ENCODE measurements at regions not wholly inside any gene's neighbourhood (a gene's known extent, or its start where the extent isn't known, plus 50 kb on each side); places are given as distances from the start of the nearest gene placed in this dataset.

GRCh38 chr6:145026267-145026679 is 709.0 kb downstream of the EPM2A start:
- in situ Hi-C loops (cut with HindIII; ENCODE audit: low sequenced_read_pairs), result no loop called here

GRCh38 chr6:145028144-145028818 is 707.0 kb downstream of the EPM2A start:
- in situ Hi-C loops (cut with HindIII; ENCODE audit: low sequenced_read_pairs), result no loop called here

- in situ Hi-C loops (cut with HindIII; ENCODE audit: low sequenced_read_pairs), result no loop called here
Measured at GRCh38 chr6:145031001-145031400, 704.3 kb downstream of the EPM2A start.

- in situ Hi-C loops (cut with HindIII; ENCODE audit: low sequenced_read_pairs), result no loop called here
Measured at GRCh38 chr6:145031962-145032361, 703.4 kb downstream of the EPM2A start.

- in situ Hi-C loops (cut with HindIII; ENCODE audit: low sequenced_read_pairs), result no loop called here
Measured at GRCh38 chr6:145032562-145033145, 702.7 kb downstream of the EPM2A start.

- in situ Hi-C loops (cut with HindIII; ENCODE audit: low sequenced_read_pairs), result no loop called here
Measured at GRCh38 chr6:145034664-145035063, 700.7 kb downstream of the EPM2A start.

- in situ Hi-C loops (cut with HindIII; ENCODE audit: low sequenced_read_pairs), result no loop called here
Measured at GRCh38 chr6:145036236-145036635, 699.1 kb downstream of the EPM2A start.

- in situ Hi-C loops (cut with HindIII; ENCODE audit: low sequenced_read_pairs), result no loop called here
Measured at GRCh38 chr6:145036848-145037567, 698.3 kb downstream of the EPM2A start.

- in situ Hi-C loops (cut with HindIII; ENCODE audit: low sequenced_read_pairs), result no loop called here
Measured at GRCh38 chr6:145042559-145042958, 692.8 kb downstream of the EPM2A start.

- in situ Hi-C loops (cut with HindIII; ENCODE audit: low sequenced_read_pairs), result no loop called here
Measured at GRCh38 chr6:145043926-145044500, 691.3 kb downstream of the EPM2A start.

- in situ Hi-C loops (cut with HindIII; ENCODE audit: low sequenced_read_pairs), result no loop called here
Measured at GRCh38 chr6:145044641-145045246, 690.6 kb downstream of the EPM2A start.

GRCh38 chr6:145045582-145045981 is 689.7 kb downstream of the EPM2A start:
- in situ Hi-C loops (cut with HindIII; ENCODE audit: low sequenced_read_pairs), result no loop called here

- in situ Hi-C loops (cut with HindIII; ENCODE audit: low sequenced_read_pairs), result no loop called here
Measured at GRCh38 chr6:145047891-145048290, 687.4 kb downstream of the EPM2A start.

GRCh38 chr6:145051661-145052060 is 683.7 kb downstream of the EPM2A start:
- in situ Hi-C loops (cut with HindIII; ENCODE audit: low sequenced_read_pairs), result no loop called here

- in situ Hi-C loops (cut with HindIII; ENCODE audit: low sequenced_read_pairs), result no loop called here
Measured at GRCh38 chr6:145055567-145055966, 679.8 kb downstream of the EPM2A start.

- in situ Hi-C loops (cut with HindIII; ENCODE audit: low sequenced_read_pairs), result no loop called here
Measured at GRCh38 chr6:145060714-145061113, 674.6 kb downstream of the EPM2A start.

GRCh38 chr6:145063091-145063490 is 672.2 kb downstream of the EPM2A start:
- in situ Hi-C loops (cut with HindIII; ENCODE audit: low sequenced_read_pairs), result no loop called here

- in situ Hi-C loops (cut with HindIII; ENCODE audit: low sequenced_read_pairs), result no loop called here
Measured at GRCh38 chr6:145067430-145067829, 667.9 kb downstream of the EPM2A start.

- in situ Hi-C loops (cut with HindIII; ENCODE audit: low sequenced_read_pairs), result no loop called here
Measured at GRCh38 chr6:145068577-145068976, 666.7 kb downstream of the EPM2A start.

- in situ Hi-C loops (cut with HindIII; ENCODE audit: low sequenced_read_pairs), result no loop called here
Measured at GRCh38 chr6:145069966-145070365, 665.4 kb downstream of the EPM2A start.

GRCh38 chr6:145070791-145071190 is 664.5 kb downstream of the EPM2A start:
- in situ Hi-C loops (cut with HindIII; ENCODE audit: low sequenced_read_pairs), result no loop called here
